ENCODE measurements at regions not wholly inside any gene's neighbourhood (a gene's known extent, or its start where the extent isn't known, plus 50 kb on each side); places are given as distances from the start of the nearest gene placed in this dataset.

DNA sequence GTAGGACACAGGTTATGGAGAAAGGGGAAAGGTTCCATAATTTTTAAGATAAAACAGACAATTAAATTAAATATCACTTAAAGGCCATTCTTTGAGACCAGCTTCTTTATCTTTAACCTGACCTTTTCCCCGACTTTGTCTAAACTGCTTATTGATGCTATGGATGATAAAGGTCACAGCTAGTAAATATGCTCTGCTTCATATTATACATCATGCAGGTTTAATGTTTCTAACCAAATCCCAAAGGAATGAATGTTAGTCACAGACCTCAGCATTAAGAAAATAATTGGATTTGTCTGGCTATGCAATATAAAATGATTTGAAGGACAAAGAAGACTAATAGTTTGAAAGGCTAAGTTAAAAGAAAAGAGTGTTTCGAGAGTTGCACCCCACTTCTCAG is 147.6 kb downstream of the ST8SIA4 start:
- H3K79me2 ChIP-seq (ENCODE audit: control insufficient read depth, insufficient read depth, low read length): no peaks in the 10 kb centered on the region
- no peaks in the 10 kb centered on the region for H4K20me1 ChIP-seq (replicated peaks; ENCODE audit: control insufficient read depth, extremely low read depth, insufficient read depth, low read length)
- no peak overlapping the region for H2AFZ ChIP-seq (ENCODE audit: low read depth, low read length)
- no TSS peak for BruUV-seq (replicated peaks)
- H3K4me3 ChIP-seq (replicated peaks in 1 of 3; ENCODE audit: insufficient read depth in 1 of 3, low read depth in 1 of 3, low read length in 3 of 3): no peak overlapping the region
- CTCF ChIA-PET: interaction anchor here (1.0 to 1.2 kb wide), 2 partner anchors 26 to 145 kb away, joined by 3 read pairs; no protein-coding TSS in a partner anchor
- no peak overlapping the region for H3K27ac ChIP-seq (ENCODE audit: insufficient read depth, low read depth, low read length)
- TF ChIP-seq JUN (IDR thresholded peaks at IDR 0.05; ENCODE audit: borderline replicate concordance, insufficient read depth, insufficient read length, low read depth): no peak
- TF ChIP-seq EZH2 (IDR thresholded peaks at IDR 0.05; ENCODE audit: borderline replicate concordance, low read depth, low read length, severe bottlenecking): no peak
- no peak for TF ChIP-seq POLR2AphosphoS5 (IDR thresholded peaks at IDR 0.05; ENCODE audit: insufficient read depth, low read depth, low read length)
- no peak for TF ChIP-seq GATA2 (IDR thresholded peaks at IDR 0.05; ENCODE audit: insufficient read depth, insufficient read length, low read depth, low read length)
- no peak for TF ChIP-seq FOS (IDR thresholded peaks at IDR 0.05; ENCODE audit: borderline replicate concordance, insufficient read depth, low read length)
- TF ChIP-seq, protein P1, sequence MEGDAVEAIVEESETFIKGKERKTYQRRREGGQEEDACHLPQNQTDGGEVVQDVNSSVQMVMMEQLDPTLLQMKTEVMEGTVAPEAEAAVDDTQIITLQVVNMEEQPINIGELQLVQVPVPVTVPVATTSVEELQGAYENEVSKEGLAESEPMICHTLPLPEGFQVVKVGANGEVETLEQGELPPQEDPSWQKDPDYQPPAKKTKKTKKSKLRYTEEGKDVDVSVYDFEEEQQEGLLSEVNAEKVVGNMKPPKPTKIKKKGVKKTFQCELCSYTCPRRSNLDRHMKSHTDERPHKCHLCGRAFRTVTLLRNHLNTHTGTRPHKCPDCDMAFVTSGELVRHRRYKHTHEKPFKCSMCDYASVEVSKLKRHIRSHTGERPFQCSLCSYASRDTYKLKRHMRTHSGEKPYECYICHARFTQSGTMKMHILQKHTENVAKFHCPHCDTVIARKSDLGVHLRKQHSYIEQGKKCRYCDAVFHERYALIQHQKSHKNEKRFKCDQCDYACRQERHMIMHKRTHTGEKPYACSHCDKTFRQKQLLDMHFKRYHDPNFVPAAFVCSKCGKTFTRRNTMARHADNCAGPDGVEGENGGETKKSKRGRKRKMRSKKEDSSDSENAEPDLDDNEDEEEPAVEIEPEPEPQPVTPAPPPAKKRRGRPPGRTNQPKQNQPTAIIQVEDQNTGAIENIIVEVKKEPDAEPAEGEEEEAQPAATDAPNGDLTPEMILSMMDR (IDR thresholded peaks at IDR 0.05; ENCODE audit: extremely low read depth in 1 of 2, insufficient read depth in 1 of 2, low read depth in 1 of 2, low read length in 2 of 2): no peak
- TF ChIP-seq, protein P2, sequence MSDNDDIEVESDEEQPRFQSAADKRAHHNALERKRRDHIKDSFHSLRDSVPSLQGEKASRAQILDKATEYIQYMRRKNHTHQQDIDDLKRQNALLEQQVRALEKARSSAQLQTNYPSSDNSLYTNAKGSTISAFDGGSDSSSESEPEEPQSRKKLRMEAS (IDR thresholded peaks at IDR 0.05; ENCODE audit: insufficient read depth, insufficient read length): no peak
- TF ChIP-seq POLR2A (IDR thresholded peaks at IDR 0.05; ENCODE audit: low read depth, low read length): no peak
- no peak for TF ChIP-seq MYC (IDR thresholded peaks at IDR 0.05; ENCODE audit: low read depth, low read length)
- no peaks in the 10 kb centered on the region for H3K9me3 ChIP-seq (replicated peaks; ENCODE audit: control insufficient read depth, insufficient read depth, low read length)
- H3K4me2 ChIP-seq (ENCODE audit: insufficient read depth, low read length): no peak overlapping the region
- H3K9ac ChIP-seq (replicated peaks; ENCODE audit: extremely low read depth, insufficient read depth, low read length): no peak overlapping the region
- no peaks in the 10 kb centered on the region for H3K36me3 ChIP-seq (ENCODE audit: control insufficient read depth in 2 of 2, extremely low read depth in 1 of 2, insufficient read depth in 2 of 2, low read length in 2 of 2)
- dilution Hi-C loops (cut with MboI; ENCODE audit: extremely low pct_ligation_motif_present, low sequenced_read_pairs) (no loop called here), intact Hi-C loops (cut with micrococcal nuclease) (no loop called here)
- DNase-seq (ENCODE audit: low read depth, low spot score): no peak
- FAIRE-seq: no peak
- no peaks in the 10 kb centered on the region for H3K9me1 ChIP-seq (replicated peaks; ENCODE audit: control insufficient read depth, extremely low read depth, insufficient read depth, low read length)
- no peaks in the 10 kb centered on the region for H3K4me1 ChIP-seq (ENCODE audit: control insufficient read depth, extremely low read depth, insufficient read depth, low read length)
- H3K27me3 ChIP-seq (ENCODE audit: control insufficient read depth in 2 of 2, insufficient read depth in 2 of 2, low read length in 2 of 2): no peaks in the 10 kb centered on the region
- POLR2A ChIA-PET: no interaction called here

All from endothelial cell of umbilical vein (primary cell).